ENCODE measurements at regions not wholly inside any gene's neighbourhood (a gene's known extent, or its start where the extent isn't known, plus 50 kb on each side); places are given as distances from the start of the nearest gene placed in this dataset.

DNA sequence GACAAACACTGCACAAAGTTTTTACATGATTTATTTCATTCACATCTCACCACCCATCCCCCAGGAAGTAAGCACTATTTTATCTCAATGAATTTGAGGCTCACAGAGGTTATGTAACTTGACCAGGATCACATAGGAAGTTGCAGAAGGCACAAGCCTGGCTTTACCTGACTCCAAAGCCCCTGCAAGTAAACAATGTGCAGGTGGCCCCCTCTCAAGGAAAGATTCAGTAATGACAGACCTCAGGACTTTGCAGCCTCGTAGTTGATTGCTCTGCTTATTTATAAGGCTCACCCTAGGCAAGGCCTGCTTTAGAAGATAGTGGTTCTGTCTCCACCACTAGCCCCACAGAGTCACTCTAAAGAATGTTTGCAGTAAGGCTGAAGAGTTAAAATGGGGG is 79.8 kb upstream of the MDFIC2 start:
- DNase-seq (ENCODE audit: low read depth, low spot score) (no peak), FAIRE-seq (no peak)
- POLR2A ChIA-PET = no interaction called here
- Histone ChIP-seq H3K27me3 (ENCODE audit: control insufficient read depth in 2 of 2, insufficient read depth in 2 of 2, low read length in 2 of 2) (no peaks in the 10 kb centered on the region), H3K9ac (replicated peaks; ENCODE audit: extremely low read depth, insufficient read depth, low read length) (no peak overlapping the region), H3K4me1 (ENCODE audit: control insufficient read depth, extremely low read depth, insufficient read depth, low read length) (no peaks in the 10 kb centered on the region), H3K36me3 (ENCODE audit: control insufficient read depth in 2 of 2, extremely low read depth in 1 of 2, insufficient read depth in 2 of 2, low read length in 2 of 2) (no peaks in the 10 kb centered on the region), H3K4me3 (replicated peaks in 1 of 3; ENCODE audit: insufficient read depth in 1 of 3, low read depth in 1 of 3, low read length in 3 of 3) (no peak overlapping the region), H3K9me3 (replicated peaks; ENCODE audit: control insufficient read depth, insufficient read depth, low read length) (no peaks in the 10 kb centered on the region), H3K4me2 (ENCODE audit: insufficient read depth, low read length) (no peak overlapping the region), H3K79me2 (ENCODE audit: control insufficient read depth, insufficient read depth, low read length) (no peaks in the 10 kb centered on the region), H4K20me1 (replicated peaks; ENCODE audit: control insufficient read depth, extremely low read depth, insufficient read depth, low read length) (no peaks in the 10 kb centered on the region), H2AFZ (ENCODE audit: low read depth, low read length) (no peak overlapping the region), H3K27ac (ENCODE audit: insufficient read depth, low read depth, low read length) (no peak overlapping the region), H3K9me1 (replicated peaks; ENCODE audit: control insufficient read depth, extremely low read depth, insufficient read depth, low read length) (no peaks in the 10 kb centered on the region)
- dilution Hi-C loops (cut with MboI; ENCODE audit: extremely low pct_ligation_motif_present, low sequenced_read_pairs) (no loop called here), intact Hi-C loops (cut with micrococcal nuclease) (no loop called here)
- no TSS peak for BruUV-seq (replicated peaks)
- TF ChIP-seq EZH2 (IDR thresholded peaks at IDR 0.05; ENCODE audit: borderline replicate concordance, low read depth, low read length, severe bottlenecking) (no peak), CTCF (IDR thresholded peaks at IDR 0.05; ENCODE audit: extremely low read depth in 1 of 2, insufficient read depth in 1 of 2, low read depth in 1 of 2, low read length in 2 of 2) (no peak), JUN (IDR thresholded peaks at IDR 0.05; ENCODE audit: borderline replicate concordance, insufficient read depth, insufficient read length, low read depth) (no peak), POLR2A (IDR thresholded peaks at IDR 0.05; ENCODE audit: low read depth, low read length) (no peak), FOS (IDR thresholded peaks at IDR 0.05; ENCODE audit: borderline replicate concordance, insufficient read depth, low read length) (no peak), GATA2 (IDR thresholded peaks at IDR 0.05; ENCODE audit: insufficient read depth, insufficient read length, low read depth, low read length) (no peak), MYC (IDR thresholded peaks at IDR 0.05; ENCODE audit: low read depth, low read length) (no peak)
- CTCF ChIA-PET = no interaction called here

- dilution Hi-C loops (cut with MboI; ENCODE audit: extremely low pct_ligation_motif_present, low sequenced_read_pairs) (no loop called here), intact Hi-C loops (cut with micrococcal nuclease) (no loop called here)
- DNase-seq (ENCODE audit: low read depth, low spot score) = no peak
- H3K4me2 ChIP-seq (ENCODE audit: insufficient read depth, low read length) = no peak overlapping the region
- ChIA-PET POLR2A (no interaction called here), CTCF (no interaction called here)
- no peaks in the 10 kb centered on the region for H3K9me1 ChIP-seq (replicated peaks; ENCODE audit: control insufficient read depth, extremely low read depth, insufficient read depth, low read length)
- no peak for TF ChIP-seq CTCF (IDR thresholded peaks at IDR 0.05; ENCODE audit: extremely low read depth in 1 of 2, insufficient read depth in 1 of 2, low read depth in 1 of 2, low read length in 2 of 2)
- no peaks in the 10 kb centered on the region for H3K9me3 ChIP-seq (replicated peaks; ENCODE audit: control insufficient read depth, insufficient read depth, low read length)
- no peak for FAIRE-seq
- H3K9ac ChIP-seq (replicated peaks; ENCODE audit: extremely low read depth, insufficient read depth, low read length) = no peak overlapping the region
- H3K4me3 ChIP-seq (replicated peaks in 1 of 3; ENCODE audit: insufficient read depth in 1 of 3, low read depth in 1 of 3, low read length in 3 of 3) = no peak overlapping the region
- H3K27ac ChIP-seq (ENCODE audit: insufficient read depth, low read depth, low read length) = no peak overlapping the region
- H4K20me1 ChIP-seq (replicated peaks; ENCODE audit: control insufficient read depth, extremely low read depth, insufficient read depth, low read length) = no peaks in the 10 kb centered on the region
- H2AFZ ChIP-seq (ENCODE audit: low read depth, low read length) = no peak overlapping the region
- H3K4me1 ChIP-seq (ENCODE audit: control insufficient read depth, extremely low read depth, insufficient read depth, low read length) = no peaks in the 10 kb centered on the region
- no peaks in the 10 kb centered on the region for H3K36me3 ChIP-seq (ENCODE audit: control insufficient read depth in 2 of 2, extremely low read depth in 1 of 2, insufficient read depth in 2 of 2, low read length in 2 of 2)
- no peaks in the 10 kb centered on the region for H3K27me3 ChIP-seq (ENCODE audit: control insufficient read depth in 2 of 2, insufficient read depth in 2 of 2, low read length in 2 of 2)
- no TSS peak for BruUV-seq (replicated peaks)
- H3K79me2 ChIP-seq (ENCODE audit: control insufficient read depth, insufficient read depth, low read length) = no peaks in the 10 kb centered on the region
These were observed 75.5 kb upstream of the MDFIC2 start for GRCh38 chr3:70387889-70388288.

Measured in endothelial cell of umbilical vein (primary cell).